Lower leg skin (tissue), 4 donors: ENCODE measurements at regions not wholly inside any gene's neighbourhood (a gene's known extent, or its start where the extent isn't known, plus 50 kb on each side); places are given as distances from the start of the nearest gene placed in this dataset.
"Not testable (repeated sequence)": the region's sequence is repeated elsewhere in the genome, so short reads cannot be mapped to it uniquely, and the experiment has no call there.

Experiments
- DNase-seq, 2 donors: peaks; one replicate each; pipeline ENCODE4 v3.0.0-alpha.2; 2019; ENCODE audit warnings: low spot score in 2 of 2
- H3K4me3 ChIP-seq: fragments of 200-600 bp; sonication (generic); 2 replicates; pipeline ENCODE4 v1.5.1; 2017; ENCODE audit warnings: mild to moderate bottlenecking, low read depth; ENCODE audit not compliant: poor library complexity, severe bottlenecking
- POLR2A ChIP-seq, 2 donors: fragments of 450-650 bp; IDR thresholded peaks; one replicate each; pipeline ENCODE4 v1.6.1; 2016 to 2017; ENCODE audit warnings: antibody characterized with exemption in 2 of 2, mild to moderate bottlenecking in 1 of 2, moderate library complexity in 1 of 2
- WGBS, 2 donors: methylation state at CpG; one replicate each; pipeline ENCODE4 v1.1.5; 2018; 5-methylcytosine and 5-hydroxymethylcytosine counted together
- intact Hi-C: fragments of 100-400 bp; cut with DNase I; formaldehyde crosslinking; loops from one replicate; pipeline ENCODE4 v1.15.0; 2023; ENCODE audit warnings: low total_unique reads
- TF ChIP-seq, protein P1 (sequence below), 3 donors: fragments of 450-650 bp; IDR thresholded peaks; one replicate each; pipeline ENCODE4 v1.5.1; 2016; ENCODE audit warnings: antibody characterized with exemption in 3 of 3, mild to moderate bottlenecking in 3 of 3, moderate library complexity in 2 of 3

DNA sequence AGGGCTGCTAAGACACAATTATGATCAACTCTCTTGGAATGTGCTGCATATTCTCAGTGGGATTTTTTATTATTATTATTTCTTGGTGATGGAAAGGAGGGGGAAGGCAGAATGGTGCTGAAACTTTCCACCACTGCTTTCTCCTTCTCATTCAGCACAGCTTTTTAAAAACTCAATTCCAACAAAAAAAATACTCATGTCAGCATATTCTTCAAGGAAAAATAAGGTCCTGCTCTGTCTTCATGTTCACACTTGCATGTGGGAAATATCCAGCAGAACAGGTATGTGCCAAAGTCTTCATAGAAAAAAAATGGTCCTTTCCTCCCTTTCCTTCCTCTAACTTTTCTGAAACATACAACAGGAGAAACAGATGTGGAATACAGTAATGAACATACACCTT lies 144.0 kb upstream of the ADAMTS3 start:
- intact Hi-C loops, result no loop called here
- no peak for DNase-seq
- H3K4me3 ChIP-seq, result no peak overlapping the region
- no peak for TF ChIP-seq POLR2A (IDR thresholded peaks at IDR 0.05)
- TF ChIP-seq, protein P1, sequence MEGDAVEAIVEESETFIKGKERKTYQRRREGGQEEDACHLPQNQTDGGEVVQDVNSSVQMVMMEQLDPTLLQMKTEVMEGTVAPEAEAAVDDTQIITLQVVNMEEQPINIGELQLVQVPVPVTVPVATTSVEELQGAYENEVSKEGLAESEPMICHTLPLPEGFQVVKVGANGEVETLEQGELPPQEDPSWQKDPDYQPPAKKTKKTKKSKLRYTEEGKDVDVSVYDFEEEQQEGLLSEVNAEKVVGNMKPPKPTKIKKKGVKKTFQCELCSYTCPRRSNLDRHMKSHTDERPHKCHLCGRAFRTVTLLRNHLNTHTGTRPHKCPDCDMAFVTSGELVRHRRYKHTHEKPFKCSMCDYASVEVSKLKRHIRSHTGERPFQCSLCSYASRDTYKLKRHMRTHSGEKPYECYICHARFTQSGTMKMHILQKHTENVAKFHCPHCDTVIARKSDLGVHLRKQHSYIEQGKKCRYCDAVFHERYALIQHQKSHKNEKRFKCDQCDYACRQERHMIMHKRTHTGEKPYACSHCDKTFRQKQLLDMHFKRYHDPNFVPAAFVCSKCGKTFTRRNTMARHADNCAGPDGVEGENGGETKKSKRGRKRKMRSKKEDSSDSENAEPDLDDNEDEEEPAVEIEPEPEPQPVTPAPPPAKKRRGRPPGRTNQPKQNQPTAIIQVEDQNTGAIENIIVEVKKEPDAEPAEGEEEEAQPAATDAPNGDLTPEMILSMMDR (IDR thresholded peaks at IDR 0.05), result no peak

DNA sequence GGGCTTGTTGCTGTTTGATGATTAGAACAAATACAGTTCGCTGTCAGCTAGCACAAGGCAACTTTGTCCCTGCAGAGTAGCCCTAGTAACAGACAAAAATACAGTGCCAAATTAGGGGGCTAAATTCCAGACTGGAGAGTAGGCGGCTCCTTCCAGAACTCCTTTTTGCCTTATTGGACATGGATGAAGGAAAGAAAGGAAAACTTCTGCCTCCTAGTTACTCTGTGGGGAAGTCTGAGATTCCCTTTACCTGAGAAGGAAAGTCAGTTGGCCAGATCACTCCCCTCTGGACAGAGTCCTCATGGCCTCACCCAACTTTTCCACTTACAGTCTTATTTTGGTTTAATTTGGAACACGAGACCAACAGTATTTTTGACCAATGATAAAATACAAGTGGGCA lies 140.5 kb upstream of the ADAMTS3 start:
- DNase-seq, result no peak
- intact Hi-C loops, result no loop called here
- H3K4me3 ChIP-seq, result no peak overlapping the region
- TF ChIP-seq, protein P1 (IDR thresholded peaks at IDR 0.05), result no peak
- TF ChIP-seq POLR2A (IDR thresholded peaks at IDR 0.05), result no peak
- 71 to 73% methylated on average over 3 of the region's 3 CpGs for WGBS, 2 donors

DNA sequence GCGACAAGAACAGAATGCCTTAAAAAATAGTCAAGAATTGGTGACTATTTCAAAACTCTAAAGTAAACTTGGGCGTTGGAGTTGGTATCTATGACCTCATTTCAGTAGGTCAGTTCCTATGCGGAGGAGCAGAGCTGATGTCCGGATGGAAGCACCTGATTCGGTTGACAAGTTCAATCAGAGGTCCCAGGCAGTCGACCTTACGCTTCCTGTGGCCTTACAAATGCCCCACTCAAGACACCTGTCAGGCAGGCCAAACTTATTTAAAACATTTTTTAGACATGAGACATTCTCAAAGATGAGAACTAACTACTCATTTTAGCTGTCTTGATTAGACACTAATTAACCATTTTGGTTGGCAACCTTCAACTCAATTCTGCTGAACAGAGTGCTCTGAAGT lies 137.7 kb upstream of the ADAMTS3 start:
- DNase-seq, result peak in 1 of 2 donors; percentile 76
- H3K4me3 ChIP-seq, result no peak overlapping the region
- intact Hi-C loops, result no loop called here
- no peak for TF ChIP-seq POLR2A (IDR thresholded peaks at IDR 0.05)
- TF ChIP-seq, protein P1 (IDR thresholded peaks at IDR 0.05), result no peak
- 88 to 91% methylated on average over 7 of the region's 7 CpGs for WGBS, 2 donors

DNA sequence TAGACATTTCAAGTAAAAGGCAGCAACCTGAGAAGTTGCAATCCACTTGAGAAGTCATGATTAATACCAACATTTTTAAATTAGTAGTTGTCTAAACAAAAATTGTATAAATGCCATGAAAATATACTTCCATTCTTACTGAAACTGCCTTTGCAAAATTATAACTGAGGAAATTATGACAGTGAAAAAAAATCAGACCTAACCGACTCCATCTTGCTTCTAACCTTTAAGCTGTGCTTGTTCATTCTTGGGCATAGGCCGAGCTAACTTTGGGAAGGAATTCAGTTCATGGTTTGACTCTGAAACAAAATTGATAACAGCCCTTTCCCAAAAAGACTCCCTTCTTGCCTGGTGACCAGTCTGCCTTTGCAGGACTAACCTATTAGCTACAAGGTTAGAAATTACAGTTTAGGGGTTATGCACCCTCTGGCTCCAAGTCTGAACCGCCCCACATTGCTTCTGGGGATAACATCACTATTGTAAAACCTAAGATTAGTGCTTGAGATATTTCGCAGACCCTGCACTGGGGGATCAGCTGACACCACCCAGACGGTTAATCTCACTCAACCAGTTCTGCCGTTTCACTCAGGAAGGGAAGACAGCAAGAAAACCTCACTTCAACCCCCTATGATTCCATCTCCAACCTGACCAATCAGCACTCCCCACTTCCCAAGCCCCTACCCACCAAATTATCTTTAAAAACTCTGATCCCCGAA lies 136.1 kb upstream of the ADAMTS3 start:
- WGBS, 2 donors, result 53 to 70% methylated on average over 7 of the region's 7 CpGs
- H3K4me3 ChIP-seq, DNase-seq, intact Hi-C loops: not testable (repeated sequence)

DNA sequence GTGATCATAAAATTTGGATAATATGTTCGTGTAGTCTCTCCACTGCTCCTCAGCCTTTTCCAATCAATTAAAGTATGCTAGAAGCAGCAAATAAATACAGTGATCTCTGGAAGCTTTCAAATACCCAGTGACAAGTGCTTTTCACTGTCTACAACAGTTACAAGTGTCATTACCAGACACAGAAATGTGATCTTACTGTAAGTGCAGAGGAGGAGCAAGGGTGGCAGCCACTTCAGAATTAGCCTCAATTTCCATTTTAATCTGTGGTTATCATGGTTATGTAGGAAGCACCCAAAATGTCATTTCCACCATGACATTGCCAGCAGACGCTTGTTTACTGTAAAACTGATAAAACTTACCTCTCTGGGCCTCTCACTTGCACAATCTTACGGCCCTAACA lies 133.9 kb upstream of the ADAMTS3 start:
- WGBS, 2 donors, result 80 to 82% methylated on average over 3 of the region's 3 CpGs
- TF ChIP-seq, protein P1 (IDR thresholded peaks at IDR 0.05), result no peak
- no peak for TF ChIP-seq POLR2A (IDR thresholded peaks at IDR 0.05)

DNA sequence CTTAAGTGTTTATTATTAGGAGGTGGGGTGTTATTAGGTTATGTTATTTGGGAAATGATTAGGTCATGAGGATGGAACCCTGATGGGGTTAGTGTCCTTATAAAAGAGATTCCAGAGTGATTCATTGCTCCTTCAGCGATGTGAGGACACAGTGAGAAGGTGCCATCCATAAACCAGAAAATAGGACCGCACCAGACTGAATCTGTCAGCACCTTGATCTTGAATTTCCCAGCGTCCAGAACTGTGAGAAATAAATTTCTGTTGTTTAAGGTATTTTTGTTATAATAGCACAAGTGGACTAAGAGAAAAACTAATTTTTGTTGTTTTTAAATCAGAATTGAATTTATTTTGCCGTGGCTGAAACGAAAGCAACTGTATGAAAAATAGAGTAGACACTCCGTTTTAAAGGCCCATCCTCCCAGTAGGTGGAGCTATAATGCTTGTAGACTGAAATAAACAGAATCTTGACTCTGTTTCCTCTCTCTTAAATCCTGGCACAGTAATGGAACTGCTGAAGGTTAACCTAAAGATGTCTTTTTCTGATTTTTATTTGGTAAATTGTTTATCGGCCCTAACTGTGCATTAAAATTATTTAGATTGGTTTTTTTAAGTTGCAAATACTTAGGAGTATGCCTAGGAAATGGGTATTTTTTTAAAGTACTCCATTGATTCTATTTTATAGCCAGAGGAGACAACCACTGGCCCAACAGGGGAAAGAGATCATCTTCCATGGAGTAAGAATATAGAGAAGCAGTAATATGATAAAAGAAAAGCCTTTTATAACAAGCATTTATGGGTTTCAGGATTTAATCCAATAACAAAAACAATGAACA lies 133.2 kb upstream of the ADAMTS3 start:
- TF ChIP-seq, protein P1 (IDR thresholded peaks at IDR 0.05), result no peak
- TF ChIP-seq POLR2A (IDR thresholded peaks at IDR 0.05), result no peak
- peak in 1 of 2 donors; percentile 18 for DNase-seq
- WGBS, 2 donors, result 18 to 20% methylated on average over 7 of the region's 7 CpGs
- intact Hi-C loops, result no loop called here
- no peak overlapping the region for H3K4me3 ChIP-seq

More for the DNA sequence above, 133.9 kb upstream of the ADAMTS3 start:
- intact Hi-C loops, result no loop called here
- H3K4me3 ChIP-seq, result no peak overlapping the region
- DNase-seq, result no peak
